ENCODE measurements at regions not wholly inside any gene's neighbourhood (a gene's known extent, or its start where the extent isn't known, plus 50 kb on each side); places are given as distances from the start of the nearest gene placed in this dataset.

DNA sequence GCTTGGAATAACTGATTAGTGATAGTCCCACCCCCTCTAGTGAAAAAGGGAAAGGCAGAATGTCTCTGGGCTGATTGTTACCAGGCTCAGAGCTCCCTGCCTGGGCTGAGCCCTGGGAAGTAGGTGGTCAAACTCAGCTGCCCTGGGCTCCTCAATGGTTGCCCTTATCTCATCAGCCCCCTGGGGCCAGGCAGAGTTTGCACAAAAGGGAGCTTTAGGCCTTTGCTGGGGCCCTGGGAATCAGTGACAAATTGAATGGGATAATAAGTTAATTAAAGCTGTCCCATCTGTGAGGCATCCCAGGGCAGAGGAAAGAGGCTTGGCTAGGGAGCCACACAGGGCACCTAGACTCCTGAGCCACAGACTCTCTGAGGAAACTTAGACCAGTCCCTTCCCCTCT, 89.0 kb downstream of the EFNB1 start:
- TF ChIP-seq POLR2A (IDR thresholded peaks at IDR 0.05; ENCODE audit: low read depth, low read length) (no peak), FOS (IDR thresholded peaks at IDR 0.05; ENCODE audit: low read depth, low read length) (no peak), RCOR1 (IDR thresholded peaks at IDR 0.05; ENCODE audit: insufficient replicate concordance, low read length) (no peak), NFE2L2 (IDR thresholded peaks at IDR 0.05; ENCODE audit: low read depth, low read length) (no peak), BHLHE40 (IDR thresholded peaks at IDR 0.05; ENCODE audit: low read depth, low read length) (no peak), SMC3 (IDR thresholded peaks at IDR 0.05; ENCODE audit: low read depth, low read length) (no peak), MXI1 (IDR thresholded peaks at IDR 0.05; ENCODE audit: borderline replicate concordance, low read depth, low read length) (no peak), CHD1 (IDR thresholded peaks at IDR 0.05; ENCODE audit: low read depth, low read length) (no peak)
- TF ChIP-seq, protein P1, sequence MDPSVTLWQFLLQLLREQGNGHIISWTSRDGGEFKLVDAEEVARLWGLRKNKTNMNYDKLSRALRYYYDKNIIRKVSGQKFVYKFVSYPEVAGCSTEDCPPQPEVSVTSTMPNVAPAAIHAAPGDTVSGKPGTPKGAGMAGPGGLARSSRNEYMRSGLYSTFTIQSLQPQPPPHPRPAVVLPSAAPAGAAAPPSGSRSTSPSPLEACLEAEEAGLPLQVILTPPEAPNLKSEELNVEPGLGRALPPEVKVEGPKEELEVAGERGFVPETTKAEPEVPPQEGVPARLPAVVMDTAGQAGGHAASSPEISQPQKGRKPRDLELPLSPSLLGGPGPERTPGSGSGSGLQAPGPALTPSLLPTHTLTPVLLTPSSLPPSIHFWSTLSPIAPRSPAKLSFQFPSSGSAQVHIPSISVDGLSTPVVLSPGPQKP (IDR thresholded peaks at IDR 0.05; ENCODE audit: borderline replicate concordance, low read depth, low read length), result no peak
- TF ChIP-seq, protein P2, sequence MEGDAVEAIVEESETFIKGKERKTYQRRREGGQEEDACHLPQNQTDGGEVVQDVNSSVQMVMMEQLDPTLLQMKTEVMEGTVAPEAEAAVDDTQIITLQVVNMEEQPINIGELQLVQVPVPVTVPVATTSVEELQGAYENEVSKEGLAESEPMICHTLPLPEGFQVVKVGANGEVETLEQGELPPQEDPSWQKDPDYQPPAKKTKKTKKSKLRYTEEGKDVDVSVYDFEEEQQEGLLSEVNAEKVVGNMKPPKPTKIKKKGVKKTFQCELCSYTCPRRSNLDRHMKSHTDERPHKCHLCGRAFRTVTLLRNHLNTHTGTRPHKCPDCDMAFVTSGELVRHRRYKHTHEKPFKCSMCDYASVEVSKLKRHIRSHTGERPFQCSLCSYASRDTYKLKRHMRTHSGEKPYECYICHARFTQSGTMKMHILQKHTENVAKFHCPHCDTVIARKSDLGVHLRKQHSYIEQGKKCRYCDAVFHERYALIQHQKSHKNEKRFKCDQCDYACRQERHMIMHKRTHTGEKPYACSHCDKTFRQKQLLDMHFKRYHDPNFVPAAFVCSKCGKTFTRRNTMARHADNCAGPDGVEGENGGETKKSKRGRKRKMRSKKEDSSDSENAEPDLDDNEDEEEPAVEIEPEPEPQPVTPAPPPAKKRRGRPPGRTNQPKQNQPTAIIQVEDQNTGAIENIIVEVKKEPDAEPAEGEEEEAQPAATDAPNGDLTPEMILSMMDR (conservative IDR thresholded peaks at IDR 0.05; ENCODE audit: low read depth, low read length), result no peak
- H3K27ac ChIP-seq (ENCODE audit: insufficient read depth, low read length), result no peak overlapping the region
- CTCF ChIA-PET, result no interaction called here

More for the DNA sequence above, 89.0 kb downstream of the EFNB1 start:
- ATAC-seq (ENCODE audit: low read depth), result no peak
- Histone ChIP-seq H2BK120ac (ENCODE audit: low read depth, low read length) (no peak overlapping the region), H3K14ac (replicated peaks; ENCODE audit: low read depth, low read length) (no peak overlapping the region), H3K27me3 (ENCODE audit: control insufficient read depth, insufficient read depth, low read length) (peaks cover 23% of the 10 kb centered on the region), H3K4me3 (ENCODE audit: insufficient read depth, low read depth, low read length) (no peak overlapping the region), H4K20me1 (ENCODE audit: insufficient read depth, low read length) (no peaks in the 10 kb centered on the region), H2BK15ac (ENCODE audit: low read depth, low read length) (no peak overlapping the region), H3K9me1 (ENCODE audit: insufficient read depth, low read length) (no peaks in the 10 kb centered on the region; the same call in 1 of the 2 replicates), H3K36me3 (ENCODE audit: control insufficient read depth, insufficient read depth, low read length) (no peaks in the 10 kb centered on the region), H3K9ac (ENCODE audit: low read depth, low read length) (no peak overlapping the region), H3K79me1 (ENCODE audit: low read depth in 1 of 2, low read length in 2 of 2) (no peaks in the 10 kb centered on the region), H3K18ac (ENCODE audit: low read depth, low read length) (no peak overlapping the region), H2AK9ac (replicated peaks; ENCODE audit: low read depth, low read length, poor library complexity) (no peak overlapping the region), H3K23ac (ENCODE audit: low read depth, low read length) (no peak overlapping the region), H2AFZ (replicated peaks; ENCODE audit: low read length, poor library complexity) (no peak overlapping the region), H4K91ac (ENCODE audit: insufficient read depth, low read depth, low read length) (no peak overlapping the region), H3K4me1 (ENCODE audit: control insufficient read depth, insufficient read depth, low read length) (no peaks in the 10 kb centered on the region), H2BK5ac (ENCODE audit: low read depth, low read length, poor library complexity, severe bottlenecking) (no peak overlapping the region), H3K56ac (ENCODE audit: extremely low read depth, insufficient read depth, low read length) (no peak overlapping the region), H3K4ac (ENCODE audit: low read depth, low read length) (no peak overlapping the region), H3K4me2 (ENCODE audit: low read depth, low read length) (no peak overlapping the region), H4K8ac (ENCODE audit: low read depth in 2 of 2, low read length in 2 of 2) (no peak overlapping the region), H2AK5ac (ENCODE audit: low read depth, low read length) (no peak overlapping the region), H4K5ac (ENCODE audit: low read depth, low read length) (no peak overlapping the region), H2BK20ac (ENCODE audit: low read depth, low read length) (no peak overlapping the region), H3K9me3 (ENCODE audit: control insufficient read depth, insufficient read depth, low read length) (no peaks in the 10 kb centered on the region)
- DNase-seq, result no peak
- in situ Hi-C loops (cut with MboI; ENCODE audit: low sequenced_read_pairs), result no loop called here
- no TSS peak for BruUV-seq (replicated peaks)
- POLR2A ChIA-PET (ENCODE audit: unreplicated experiment), result no interaction called here
- dilution Hi-C loops (cut with HindIII; ENCODE audit: low sequenced_read_pairs, unreplicated experiment), result no loop called here
- intact Hi-C loops (cut with micrococcal nuclease), result no loop called here

Data from IMR-90 (cell line).